ENCODE measurements at regions not wholly inside any gene's neighbourhood (a gene's known extent, or its start where the extent isn't known, plus 50 kb on each side); places are given as distances from the start of the nearest gene placed in this dataset.

- DNase-seq (ENCODE audit: low read depth, low spot score), result no peak
These were observed 668.0 kb upstream of the ZP4 start for GRCh38 chr1:238558746-238559145.

DNA sequence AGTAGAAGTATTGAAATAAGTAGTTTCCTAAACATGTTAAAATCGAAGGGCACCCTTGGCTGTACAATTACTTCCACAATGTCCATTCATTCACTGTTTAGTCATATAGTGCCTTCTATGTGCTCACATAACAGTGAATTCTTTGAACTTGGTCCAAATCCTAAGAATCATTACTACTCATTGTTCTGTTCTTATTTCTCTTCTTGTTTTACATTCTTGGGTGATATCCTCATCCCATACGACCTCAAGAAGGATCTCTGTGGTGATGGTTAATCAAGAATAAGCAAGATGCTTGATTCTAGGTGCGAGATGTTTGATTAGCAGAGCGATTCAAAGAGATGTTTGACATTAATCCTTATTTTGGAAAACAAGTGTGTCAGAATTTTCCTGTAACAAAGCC lies 667.4 kb upstream of the ZP4 start:
- no peak for DNase-seq (ENCODE audit: low read depth, low spot score)

DNA sequence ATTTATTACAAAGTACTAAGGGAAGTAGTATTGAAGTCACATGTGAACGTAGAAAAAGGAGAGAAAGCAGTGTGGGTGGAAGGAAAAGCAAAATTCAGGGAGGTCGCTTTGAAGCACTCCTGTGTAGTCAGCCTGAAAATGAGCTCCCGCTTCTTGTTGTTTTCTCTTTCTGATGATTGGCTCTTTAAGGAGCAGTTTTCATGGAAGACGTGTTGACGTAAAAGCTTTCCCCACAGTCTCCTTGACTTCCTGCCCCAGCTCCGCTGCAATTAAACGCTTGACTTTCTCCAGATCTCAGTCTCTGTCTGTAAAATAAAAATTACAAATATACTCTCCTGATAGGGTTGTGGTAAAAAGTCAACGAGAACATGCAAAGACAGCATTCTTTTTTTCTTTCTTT lies 661.5 kb upstream of the ZP4 start:
- no peak for DNase-seq (ENCODE audit: low read depth, low spot score)

GRCh38 chr1:238549137-238549536 lies 658.4 kb upstream of the ZP4 start:
- DNase-seq (ENCODE audit: low read depth, low spot score), result no peak

- DNase-seq (ENCODE audit: low read depth, low spot score), result no peak
These were observed 655.4 kb upstream of the ZP4 start for GRCh38 chr1:238546118-238546517.

DNA sequence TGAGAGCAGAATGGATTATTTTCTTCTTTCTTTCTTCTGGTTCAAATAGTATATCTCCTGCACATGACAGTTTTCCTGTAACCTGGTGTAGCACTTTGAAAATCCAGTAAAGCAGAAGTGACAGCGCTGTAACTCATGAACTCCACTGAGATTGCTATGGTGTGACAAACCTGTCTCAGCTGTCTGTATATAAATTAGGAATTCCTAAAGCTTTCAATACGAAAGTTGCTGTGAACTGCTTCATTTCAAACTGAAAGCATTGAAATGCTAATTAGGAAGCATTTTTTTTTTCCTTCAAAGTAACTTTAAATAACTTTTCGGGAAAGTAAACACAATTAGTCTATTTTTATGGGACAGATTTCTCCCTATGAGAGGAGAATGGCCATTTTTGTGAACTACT lies 646.9 kb upstream of the ZP4 start:
- no peak for DNase-seq (ENCODE audit: low read depth, low spot score)

GRCh38 chr1:238530209-238530851 lies 639.6 kb upstream of the ZP4 start:
- DNase-seq (ENCODE audit: low read depth, low spot score), result no peak

- no peak for DNase-seq (ENCODE audit: low read depth, low spot score)
These were observed 627.0 kb upstream of the ZP4 start for GRCh38 chr1:238517711-238518110.

DNA sequence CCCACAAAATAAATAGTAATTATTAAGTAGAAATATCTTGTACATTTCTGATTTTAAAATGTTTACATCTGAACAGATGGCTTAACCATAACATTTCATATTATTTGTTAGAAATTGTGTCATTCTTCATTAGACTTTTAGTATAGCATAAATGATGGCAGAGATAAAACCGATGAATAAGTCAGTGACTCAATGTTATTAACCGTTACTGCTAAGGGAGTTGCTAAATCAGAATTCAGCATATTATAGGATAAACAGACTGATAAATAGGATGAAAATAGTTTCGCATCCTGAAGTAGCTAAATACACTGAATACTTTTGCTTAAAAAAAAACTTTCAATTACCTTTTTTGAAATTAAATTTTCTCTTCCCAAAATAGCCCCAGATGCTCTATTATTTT lies 610.6 kb upstream of the ZP4 start:
- DNase-seq (ENCODE audit: low read depth, low spot score), result no peak

DNA sequence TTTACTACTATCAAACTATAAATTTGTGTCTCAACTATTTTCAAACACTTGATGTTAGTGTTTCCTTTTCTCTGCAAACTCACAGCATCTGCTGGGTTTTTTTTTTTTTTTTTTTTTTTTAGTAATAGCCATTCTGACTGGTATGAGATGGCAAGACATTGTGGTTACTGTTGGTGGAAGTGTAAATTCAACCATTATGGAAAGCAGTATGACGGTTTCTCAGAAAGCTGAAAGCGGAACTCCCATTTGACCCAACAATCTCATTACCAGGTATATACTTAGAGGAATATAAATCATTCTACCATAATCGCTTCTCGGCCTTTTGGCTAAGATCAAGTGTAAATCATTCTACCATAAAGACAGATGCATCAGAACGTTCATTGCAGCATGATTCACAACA lies 608.3 kb upstream of the ZP4 start:
- DNase-seq (ENCODE audit: low read depth, low spot score), result no peak

- no peak for DNase-seq (ENCODE audit: low read depth, low spot score)
These were observed 601.5 kb upstream of the ZP4 start for GRCh38 chr1:238492271-238492670.

GRCh38 chr1:238491265-238491664 lies 600.5 kb upstream of the ZP4 start:
- no peak for DNase-seq (ENCODE audit: low read depth, low spot score)

GRCh38 chr1:238489006-238489405 lies 598.3 kb upstream of the ZP4 start:
- DNase-seq (ENCODE audit: low read depth, low spot score), result no peak

- DNase-seq (ENCODE audit: low read depth, low spot score), result no peak
These were observed 597.7 kb upstream of the ZP4 start for GRCh38 chr1:238488401-238488800.

DNA sequence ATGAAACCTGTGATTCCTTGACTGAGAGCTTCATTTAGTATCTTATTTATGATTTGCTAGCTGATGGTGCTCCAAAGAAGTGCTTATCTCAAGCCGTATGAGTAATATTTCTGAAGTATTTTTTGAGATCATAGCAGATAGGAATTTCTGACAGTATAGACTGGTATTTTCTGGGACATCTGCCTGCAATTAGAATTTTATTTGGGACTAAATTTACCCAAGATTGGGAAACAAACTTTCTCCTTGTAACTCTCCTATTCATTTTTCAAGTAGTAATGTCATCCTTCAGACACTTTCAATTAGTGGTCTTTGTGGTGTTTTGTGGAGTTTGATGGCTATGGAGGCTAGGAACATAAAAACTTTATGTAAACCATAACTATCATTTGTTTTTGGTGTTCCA lies 597.2 kb upstream of the ZP4 start:
- no peak for DNase-seq (ENCODE audit: low read depth, low spot score)

GRCh38 chr1:238485912-238486209 lies 595.1 kb upstream of the ZP4 start:
- no peak for DNase-seq (ENCODE audit: low read depth, low spot score)

DNA sequence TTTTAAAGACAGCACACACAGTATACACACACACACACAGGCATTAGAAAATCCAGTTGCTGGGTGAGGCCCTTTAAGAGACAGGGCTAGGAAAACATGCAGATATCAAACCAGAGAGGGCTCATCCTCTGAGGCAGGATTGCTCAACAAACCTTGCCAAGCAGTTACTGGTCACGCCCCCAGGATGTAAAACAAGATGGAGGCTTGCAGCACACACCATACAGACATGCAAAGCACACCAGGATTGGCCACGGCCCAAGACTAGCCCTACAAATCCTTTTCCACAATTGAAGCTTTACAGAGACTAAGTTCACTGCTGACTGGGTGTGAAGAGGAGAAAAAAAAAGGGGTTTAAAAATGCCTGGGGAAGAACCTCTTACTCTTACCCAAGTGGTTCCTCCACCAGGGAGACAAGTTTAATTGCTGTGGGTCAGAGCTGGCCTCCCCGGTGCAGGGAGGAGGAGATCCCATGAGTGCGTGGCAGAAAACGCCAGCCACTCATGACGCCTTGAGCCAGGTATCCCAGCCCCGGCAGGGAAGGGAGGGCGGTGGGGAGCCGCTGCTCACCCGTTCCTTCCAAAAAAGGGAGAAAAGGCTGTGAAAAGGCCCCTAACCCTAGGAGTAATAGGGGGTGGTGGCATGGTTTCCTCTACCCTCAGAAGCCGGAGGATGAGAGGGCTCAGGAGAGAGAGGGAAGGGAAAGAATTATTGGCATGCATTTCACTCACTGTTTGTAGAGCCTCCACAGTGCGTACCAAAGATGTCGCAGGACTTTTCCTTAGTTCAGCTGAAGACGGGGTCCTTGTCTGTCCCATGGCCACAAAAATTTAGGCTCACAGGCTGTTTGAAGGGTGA lies 594.6 kb upstream of the ZP4 start:
- no peak for DNase-seq (ENCODE audit: low read depth, low spot score)

- DNase-seq (ENCODE audit: low read depth, low spot score), result no peak
These were observed 593.4 kb upstream of the ZP4 start for GRCh38 chr1:238484121-238484520.

- no peak for DNase-seq (ENCODE audit: low read depth, low spot score)
These were observed 586.1 kb upstream of the ZP4 start for GRCh38 chr1:238476841-238477240.

DNA sequence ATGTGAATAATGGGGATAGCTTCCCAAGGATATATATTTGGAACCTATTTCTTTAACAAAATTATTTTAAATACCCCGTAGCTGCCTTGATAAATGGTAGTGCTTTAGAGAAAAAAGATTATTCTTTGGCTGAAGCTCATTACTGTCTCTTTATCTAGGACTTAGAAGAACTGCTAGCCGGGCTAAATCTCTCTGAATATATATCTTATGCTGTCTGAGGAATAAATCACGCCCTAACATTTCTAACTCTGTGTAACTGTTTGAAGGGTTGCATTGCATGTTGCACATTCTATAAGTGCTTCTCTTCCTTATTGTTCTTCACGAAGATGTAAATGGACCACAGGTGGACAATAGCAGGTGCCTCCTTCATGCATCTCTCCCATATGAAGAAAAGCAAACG lies 585.0 kb upstream of the ZP4 start:
- DNase-seq (ENCODE audit: low read depth, low spot score), result no peak

- no peak for DNase-seq (ENCODE audit: low read depth, low spot score)
These were observed 583.5 kb upstream of the ZP4 start for GRCh38 chr1:238474263-238474662.

- DNase-seq (ENCODE audit: low read depth, low spot score), result no peak
These were observed 578.5 kb upstream of the ZP4 start for GRCh38 chr1:238469146-238469631.

- no peak for DNase-seq (ENCODE audit: low read depth, low spot score)
These were observed 577.3 kb upstream of the ZP4 start for GRCh38 chr1:238468068-238468467.

Measured in iPS DF 19.7 (cell line).